ENCODE measurements at regions not wholly inside any gene's neighbourhood (a gene's known extent, or its start where the extent isn't known, plus 50 kb on each side); places are given as distances from the start of the nearest gene placed in this dataset.
"Not testable (repeated sequence)": the region's sequence is repeated elsewhere in the genome, so short reads cannot be mapped to it uniquely, and the experiment has no call there.

GRCh38 chr10:130921461-130921860 lies 390.1 kb downstream of the TCERG1L start:
- no peak for DNase-seq

GRCh38 chr10:130921911-130922440 lies 389.5 kb downstream of the TCERG1L start:
- no peak for DNase-seq

- no peak for DNase-seq
Observed at GRCh38 chr10:130923596-130923995, 387.9 kb downstream of the TCERG1L start.

- DNase-seq: peak; percentile 34
Observed at GRCh38 chr10:130924138-130924819, 387.2 kb downstream of the TCERG1L start.

GRCh38 chr10:130926442-130926841 lies 385.1 kb downstream of the TCERG1L start:
- DNase-seq: no peak

- no peak for DNase-seq
Observed at GRCh38 chr10:130927157-130927556, 384.4 kb downstream of the TCERG1L start.

GRCh38 chr10:130928306-130928705 lies 383.2 kb downstream of the TCERG1L start:
- no peak for DNase-seq

- no peak for DNase-seq
Observed at GRCh38 chr10:130929422-130930325, 381.8 kb downstream of the TCERG1L start.

- no peak for DNase-seq
Observed at GRCh38 chr10:130930821-130931220, 380.7 kb downstream of the TCERG1L start.

- DNase-seq: no peak
Observed at GRCh38 chr10:130931256-130931655, 380.3 kb downstream of the TCERG1L start.

GRCh38 chr10:130932326-130933007 lies 379.1 kb downstream of the TCERG1L start:
- DNase-seq: no peak

- no peak for DNase-seq
Observed at GRCh38 chr10:130933008-130933390, 378.5 kb downstream of the TCERG1L start.

- DNase-seq: no peak
Observed at GRCh38 chr10:130934293-130935127, 377.0 kb downstream of the TCERG1L start.

GRCh38 chr10:130935128-130935439 lies 376.4 kb downstream of the TCERG1L start:
- DNase-seq: no peak

- no peak for DNase-seq
Observed at GRCh38 chr10:130935897-130936550, 375.5 kb downstream of the TCERG1L start.

- no peak for DNase-seq
Observed at GRCh38 chr10:130936851-130937250, 374.7 kb downstream of the TCERG1L start.

GRCh38 chr10:130938051-130938450 lies 373.5 kb downstream of the TCERG1L start:
- DNase-seq: no peak

- not testable (repeated sequence) for DNase-seq
Observed at GRCh38 chr10:130938891-130939290, 372.6 kb downstream of the TCERG1L start.

GRCh38 chr10:130941886-130942285 lies 369.6 kb downstream of the TCERG1L start:
- no peak for DNase-seq

GRCh38 chr10:130952086-130952485 lies 359.4 kb downstream of the TCERG1L start:
- DNase-seq: no peak

- no peak for DNase-seq
Observed at GRCh38 chr10:130954326-130954905, 357.1 kb downstream of the TCERG1L start.

Measured in hindlimb muscle (tissue), 1 donor.